Suprapubic skin (tissue), 3 donors: ENCODE measurements at regions not wholly inside any gene's neighbourhood (a gene's known extent, or its start where the extent isn't known, plus 50 kb on each side); places are given as distances from the start of the nearest gene placed in this dataset.

ENCODE experiments used
- EP300 ChIP-seq: sonication (generic); formaldehyde crosslinking; IDR thresholded peaks from one replicate; pipeline ENCODE4 v1.6.1; 2017; ENCODE audit warnings: antibody characterized with exemption
- POLR2A ChIP-seq, 2 donors: fragments of 450-650 bp; IDR thresholded peaks; one replicate each; pipeline ENCODE4 v1.6.1; 2017; ENCODE audit warnings: antibody characterized with exemption in 2 of 2, mild to moderate bottlenecking in 2 of 2, moderate library complexity in 2 of 2
- TF ChIP-seq, protein P1 (sequence below), 2 donors: fragments of 200-600 bp in 1 of 2; fragments of 450-650 bp in 1 of 2; sonication (generic) in 1 of 2; IDR thresholded peaks; one replicate each; pipeline ENCODE4 v1.5.1; 2016 to 2019; ENCODE audit warnings: antibody characterized with exemption in 2 of 2, mild to moderate bottlenecking in 1 of 2, moderate library complexity in 1 of 2

DNA sequence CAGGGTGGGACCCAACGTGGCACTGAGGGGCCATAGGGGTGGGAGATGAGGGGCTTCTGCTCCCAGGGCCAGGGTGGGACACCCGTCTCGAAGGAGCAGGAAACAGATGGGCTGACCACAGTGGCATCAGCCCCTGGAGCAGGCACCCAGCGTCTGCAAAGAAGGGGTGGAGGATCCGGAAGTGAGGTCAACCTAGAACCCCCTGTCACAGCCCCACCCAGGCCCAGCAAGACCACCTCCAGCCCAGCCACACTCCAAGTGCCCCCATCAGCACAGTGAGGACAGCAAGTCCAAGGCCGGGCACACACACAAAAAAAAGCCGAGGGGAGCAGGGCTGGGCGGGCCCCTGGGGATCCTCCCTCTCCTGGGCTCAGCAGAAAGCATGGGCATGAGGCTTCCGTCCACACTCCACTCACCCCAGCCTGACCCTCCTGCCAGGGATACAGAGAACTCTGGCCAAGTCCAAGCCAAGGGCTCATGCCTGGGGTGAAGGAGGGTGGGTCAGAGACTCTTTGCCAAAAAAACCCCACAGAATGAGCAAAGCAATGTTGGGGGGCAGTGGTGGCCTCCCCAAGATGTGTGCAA, 111.0 kb downstream of the FOXL3 start:
- TF ChIP-seq, protein P1, sequence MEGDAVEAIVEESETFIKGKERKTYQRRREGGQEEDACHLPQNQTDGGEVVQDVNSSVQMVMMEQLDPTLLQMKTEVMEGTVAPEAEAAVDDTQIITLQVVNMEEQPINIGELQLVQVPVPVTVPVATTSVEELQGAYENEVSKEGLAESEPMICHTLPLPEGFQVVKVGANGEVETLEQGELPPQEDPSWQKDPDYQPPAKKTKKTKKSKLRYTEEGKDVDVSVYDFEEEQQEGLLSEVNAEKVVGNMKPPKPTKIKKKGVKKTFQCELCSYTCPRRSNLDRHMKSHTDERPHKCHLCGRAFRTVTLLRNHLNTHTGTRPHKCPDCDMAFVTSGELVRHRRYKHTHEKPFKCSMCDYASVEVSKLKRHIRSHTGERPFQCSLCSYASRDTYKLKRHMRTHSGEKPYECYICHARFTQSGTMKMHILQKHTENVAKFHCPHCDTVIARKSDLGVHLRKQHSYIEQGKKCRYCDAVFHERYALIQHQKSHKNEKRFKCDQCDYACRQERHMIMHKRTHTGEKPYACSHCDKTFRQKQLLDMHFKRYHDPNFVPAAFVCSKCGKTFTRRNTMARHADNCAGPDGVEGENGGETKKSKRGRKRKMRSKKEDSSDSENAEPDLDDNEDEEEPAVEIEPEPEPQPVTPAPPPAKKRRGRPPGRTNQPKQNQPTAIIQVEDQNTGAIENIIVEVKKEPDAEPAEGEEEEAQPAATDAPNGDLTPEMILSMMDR (IDR thresholded peaks at IDR 0.05), result no peak
- no peak for TF ChIP-seq POLR2A (IDR thresholded peaks at IDR 0.05)
- TF ChIP-seq EP300, result no peak
